T-helper 2 cell treated with Interferon-gamma antibody and Interleukin-4, amounts not matched to agents 100 ng/mL and 5 ng/mL, for 36 hours (primary cell): ENCODE measurements at regions not wholly inside any gene's neighbourhood (a gene's known extent, or its start where the extent isn't known, plus 50 kb on each side); places are given as distances from the start of the nearest gene placed in this dataset.

ENCODE experiments used
- intact Hi-C: fragments of 100-400 bp; cut with micrococcal nuclease; formaldehyde crosslinking; loops from one replicate; pipeline ENCODE4 v1.15.1; 2023

GRCh38 chr2:105625632-105626031 lies 119.1 kb upstream of the NCK2 start:
- intact Hi-C loops: no loop called here

- intact Hi-C loops: no loop called here
These were observed 123.7 kb upstream of the NCK2 start for GRCh38 chr2:105621038-105621437.

- intact Hi-C loops: no loop called here
These were observed 126.4 kb upstream of the NCK2 start for GRCh38 chr2:105618351-105618659.

GRCh38 chr2:105617631-105618350 lies 126.9 kb upstream of the NCK2 start:
- intact Hi-C loops: no loop called here

- intact Hi-C loops: no loop called here
These were observed 129.4 kb upstream of the NCK2 start for GRCh38 chr2:105615305-105615704.

- intact Hi-C loops: no loop called here
These were observed 132.8 kb upstream of the NCK2 start for GRCh38 chr2:105611811-105612424.

GRCh38 chr2:105611333-105611637 lies 133.4 kb upstream of the NCK2 start:
- intact Hi-C loops: no loop called here

- intact Hi-C loops: no loop called here
These were observed 134.0 kb upstream of the NCK2 start for GRCh38 chr2:105610576-105611332.

GRCh38 chr2:105609746-105610402 lies 134.8 kb upstream of the NCK2 start:
- intact Hi-C loops: no loop called here

GRCh38 chr2:105607920-105608504 lies 136.7 kb upstream of the NCK2 start:
- intact Hi-C loops: no loop called here

GRCh38 chr2:105606081-105606480 lies 138.6 kb upstream of the NCK2 start:
- intact Hi-C loops: no loop called here

GRCh38 chr2:105604938-105605337 lies 139.8 kb upstream of the NCK2 start:
- intact Hi-C loops: no loop called here

GRCh38 chr2:105600949-105601794 lies 143.5 kb upstream of the NCK2 start:
- intact Hi-C loops: no loop called here

- intact Hi-C loops: no loop called here
These were observed 144.1 kb upstream of the NCK2 start for GRCh38 chr2:105600602-105600948.

GRCh38 chr2:105600037-105600442 lies 144.7 kb upstream of the NCK2 start:
- intact Hi-C loops: no loop called here

GRCh38 chr2:105598829-105599698 lies 145.6 kb upstream of the NCK2 start:
- intact Hi-C loops: no loop called here

GRCh38 chr2:105597806-105598803 lies 146.6 kb upstream of the NCK2 start:
- intact Hi-C loops: no loop called here

- intact Hi-C loops: no loop called here
These were observed 147.5 kb upstream of the NCK2 start for GRCh38 chr2:105597011-105597805.
